ENCODE measurements at regions not wholly inside any gene's neighbourhood (a gene's known extent, or its start where the extent isn't known, plus 50 kb on each side); places are given as distances from the start of the nearest gene placed in this dataset.

GRCh38 chr1:84759756-84760155 is 69.5 kb upstream of the SSX2IP start:
- DNase-seq (ENCODE audit: low spot score in 2 of 2, unreplicated experiment in 2 of 2) = no peak
- no peak overlapping the region for H3K4me3 Mint-ChIP-seq
- TF ChIP-seq CTCF (IDR thresholded peaks at IDR 0.05; ENCODE audit: unreplicated experiment) = no peak
- no peak overlapping the region for H3K27ac Mint-ChIP-seq
- peaks cover 14% of the 10 kb centered on the region for H3K4me1 Mint-ChIP-seq
- no peaks in the 10 kb centered on the region for H3K27me3 Mint-ChIP-seq (ENCODE audit: low read depth)
- no peaks in the 10 kb centered on the region for H3K36me3 Mint-ChIP-seq
- H3K9me3 Mint-ChIP-seq = no peaks in the 10 kb centered on the region

- no peak overlapping the region for H3K27ac Mint-ChIP-seq
- H3K4me3 Mint-ChIP-seq = no peak overlapping the region
- TF ChIP-seq CTCF (IDR thresholded peaks at IDR 0.05; ENCODE audit: unreplicated experiment) = no peak
- no peaks in the 10 kb centered on the region for H3K9me3 Mint-ChIP-seq
- H3K4me1 Mint-ChIP-seq = peaks cover 10% of the 10 kb centered on the region
- H3K27me3 Mint-ChIP-seq (ENCODE audit: low read depth) = no peaks in the 10 kb centered on the region
- H3K36me3 Mint-ChIP-seq = no peaks in the 10 kb centered on the region
- no peak for DNase-seq (ENCODE audit: low spot score in 2 of 2, unreplicated experiment in 2 of 2)
Observed at GRCh38 chr1:84758968-84759491, 68.8 kb upstream of the SSX2IP start.

- no peak overlapping the region for H3K27ac Mint-ChIP-seq
- H3K36me3 Mint-ChIP-seq = no peaks in the 10 kb centered on the region
- H3K9me3 Mint-ChIP-seq = no peaks in the 10 kb centered on the region
- no peak for TF ChIP-seq CTCF (IDR thresholded peaks at IDR 0.05; ENCODE audit: unreplicated experiment)
- DNase-seq (ENCODE audit: low spot score in 2 of 2, unreplicated experiment in 2 of 2) = no peak
- H3K4me3 Mint-ChIP-seq = no peak overlapping the region
- H3K27me3 Mint-ChIP-seq (ENCODE audit: low read depth) = no peaks in the 10 kb centered on the region
- peaks cover 6% of the 10 kb centered on the region for H3K4me1 Mint-ChIP-seq
Observed at GRCh38 chr1:84758476-84758875, 68.2 kb upstream of the SSX2IP start.

GRCh38 chr1:84757301-84757700 is 67.0 kb upstream of the SSX2IP start:
- H3K4me3 Mint-ChIP-seq = no peak overlapping the region
- no peak for DNase-seq (ENCODE audit: low spot score in 2 of 2, unreplicated experiment in 2 of 2)

GRCh38 chr1:84756455-84757082 is 66.3 kb upstream of the SSX2IP start:
- H3K36me3 Mint-ChIP-seq = no peaks in the 10 kb centered on the region
- H3K27me3 Mint-ChIP-seq (ENCODE audit: low read depth) = no peaks in the 10 kb centered on the region

More at GRCh38 chr1:84757301-84757700, 67.0 kb upstream of the SSX2IP start:
- H3K9me3 Mint-ChIP-seq = no peaks in the 10 kb centered on the region
- no peaks in the 10 kb centered on the region for H3K36me3 Mint-ChIP-seq
- H3K4me1 Mint-ChIP-seq = peaks cover 7% of the 10 kb centered on the region
- H3K27me3 Mint-ChIP-seq (ENCODE audit: low read depth) = no peaks in the 10 kb centered on the region
- TF ChIP-seq CTCF (IDR thresholded peaks at IDR 0.05; ENCODE audit: unreplicated experiment) = peak; percentile 57
- H3K27ac Mint-ChIP-seq = no peak overlapping the region

More at GRCh38 chr1:84756455-84757082, 66.3 kb upstream of the SSX2IP start:
- no peak for DNase-seq (ENCODE audit: low spot score in 2 of 2, unreplicated experiment in 2 of 2)
- no peak overlapping the region for H3K4me3 Mint-ChIP-seq
- H3K27ac Mint-ChIP-seq = no peak overlapping the region
- TF ChIP-seq CTCF (IDR thresholded peaks at IDR 0.05; ENCODE audit: unreplicated experiment) = no peak
- no peaks in the 10 kb centered on the region for H3K9me3 Mint-ChIP-seq
- peaks cover 7% of the 10 kb centered on the region for H3K4me1 Mint-ChIP-seq

Measured in mesothelial cell of epicardium (in vitro differentiated cells).